BE2C (cell line): ENCODE measurements at regions not wholly inside any gene's neighbourhood (a gene's known extent, or its start where the extent isn't known, plus 50 kb on each side); places are given as distances from the start of the nearest gene placed in this dataset.

Source experiments
- DNase-seq: peaks from one replicate; pipeline ENCODE4 v3.0.0-alpha.2; 2020
- H3K27me3 ChIP-seq: fragments of 250-450 bp; sonication (Bioruptor Pico); 2 replicates; pipeline ENCODE4 v1.5.1; 2020; ENCODE audit warnings: mild to moderate bottlenecking
- H3K36me3 ChIP-seq: fragments of 250-450 bp; sonication (Bioruptor Pico); 2 replicates; pipeline ENCODE4 v1.5.1; 2020; ENCODE audit warnings: mild to moderate bottlenecking
- H3K4me1 ChIP-seq: fragments of 250-450 bp; sonication (Bioruptor Pico); 2 replicates; pipeline ENCODE4 v1.5.1; 2020
- H3K4me3 ChIP-seq: 2 replicates; pipeline ENCODE4 v1.5.1; 2011; ENCODE audit warnings: low read depth, low read length
- H3K9me3 ChIP-seq: fragments of 250-450 bp; sonication (Bioruptor Pico); 2 replicates; pipeline ENCODE4 v1.5.1; 2020
- CTCF ChIP-seq: IDR thresholded peaks from 2 replicates; pipeline ENCODE4 v1.5.1; 2012; ENCODE audit warnings: mild to moderate bottlenecking, low read depth, low read length

GRCh38 chr13:31930901-31931522 lies 100.6 kb upstream of the FRY start:
- Histone ChIP-seq H3K4me3 (no peak overlapping the region), H3K9me3 (no peaks in the 10 kb centered on the region), H3K36me3 (no peaks in the 10 kb centered on the region), H3K4me1 (peaks cover 19% of the 10 kb centered on the region), H3K27me3 (no peaks in the 10 kb centered on the region)
- DNase-seq = no peak
- TF ChIP-seq CTCF = no peak

DNA sequence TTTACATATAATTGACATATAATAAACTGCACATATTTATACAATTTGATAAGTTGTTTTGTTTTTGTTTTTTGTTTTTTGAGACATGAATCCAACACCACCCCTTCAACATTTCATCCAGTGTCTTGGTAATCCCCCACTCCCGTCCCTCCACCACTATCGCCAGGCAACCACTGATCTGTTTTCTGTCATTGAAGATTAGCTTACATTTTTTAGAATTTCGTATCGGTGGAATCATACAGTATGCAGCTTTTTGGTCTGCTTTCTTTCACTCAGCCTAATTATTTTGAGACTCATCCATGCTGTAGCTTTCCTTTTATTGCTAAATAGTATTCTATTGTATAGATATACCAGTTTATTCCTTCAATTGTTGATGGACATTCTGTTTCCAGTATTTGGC lies 94.1 kb upstream of the FRY start:
- Histone ChIP-seq H3K4me1 (no peaks in the 10 kb centered on the region; the same call in 1 of the 2 replicates), H3K9me3 (no peaks in the 10 kb centered on the region), H3K27me3 (no peaks in the 10 kb centered on the region), H3K36me3 (no peaks in the 10 kb centered on the region), H3K4me3 (no peak overlapping the region)
- peak; percentile 25 for DNase-seq
- TF ChIP-seq CTCF = no peak

DNA sequence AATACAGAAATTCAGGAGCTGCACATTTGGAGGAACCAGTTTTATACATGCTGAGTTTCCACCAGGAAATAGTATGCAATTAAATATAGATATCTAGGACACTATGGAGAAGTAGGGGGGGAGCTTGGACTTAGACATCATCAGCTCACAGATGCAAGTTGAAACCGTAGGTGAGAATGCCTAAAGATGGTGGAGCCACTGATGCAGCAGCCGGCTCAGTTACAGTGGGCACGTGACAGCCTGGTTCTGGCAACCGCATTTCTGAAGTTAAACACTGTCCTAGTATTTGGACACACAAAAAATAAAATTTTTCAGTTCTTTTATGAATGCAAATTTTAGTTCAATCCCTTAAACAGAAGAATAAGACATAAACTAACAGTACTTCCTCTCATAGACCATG lies 91.5 kb upstream of the FRY start:
- TF ChIP-seq CTCF = no peak
- no peak overlapping the region for H3K4me3 ChIP-seq
- H3K36me3 ChIP-seq = no peaks in the 10 kb centered on the region
- H3K27me3 ChIP-seq = no peaks in the 10 kb centered on the region
- no peaks in the 10 kb centered on the region for H3K9me3 ChIP-seq
- peaks cover 10% of the 10 kb centered on the region for H3K4me1 ChIP-seq
- DNase-seq = no peak

- DNase-seq = no peak
Observed at GRCh38 chr13:31943591-31943990, 88.0 kb upstream of the FRY start.

GRCh38 chr13:31944262-31945160 lies 87.1 kb upstream of the FRY start:
- Histone ChIP-seq H3K4me3 (no peak overlapping the region), H3K27me3 (no peaks in the 10 kb centered on the region), H3K4me1 (peaks cover 13% of the 10 kb centered on the region), H3K9me3 (no peaks in the 10 kb centered on the region), H3K36me3 (peaks cover 9% of the 10 kb centered on the region)
- no peak for TF ChIP-seq CTCF
- DNase-seq = no peak

More at GRCh38 chr13:31943591-31943990, 88.0 kb upstream of the FRY start:
- TF ChIP-seq CTCF = no peak
- Histone ChIP-seq H3K4me1 (peaks cover 13% of the 10 kb centered on the region), H3K27me3 (no peaks in the 10 kb centered on the region), H3K9me3 (no peaks in the 10 kb centered on the region), H3K4me3 (no peak overlapping the region), H3K36me3 (peaks cover 4% of the 10 kb centered on the region; the same call in 1 of the 2 replicates)
